Smooth muscle cell (in vitro differentiated cells): ENCODE measurements at regions not wholly inside any gene's neighbourhood (a gene's known extent, or its start where the extent isn't known, plus 50 kb on each side); places are given as distances from the start of the nearest gene placed in this dataset.

Experiments used
- DNase-seq: peaks from one replicate; lab custom pipeline; 2025; ENCODE audit not compliant: unreplicated experiment; lab: John Stamatoyannopoulos, UW
- H2AFZ ChIP-seq: fragments of 200-600 bp; sonication (generic); 2 replicates; pipeline ENCODE4 v1.6.0; 2016; ENCODE audit warnings: antibody characterized with exemption, low read depth, mild to moderate bottlenecking
- H3F3A ChIP-seq: fragments of 200-600 bp; sonication (generic); 2 replicates; pipeline ENCODE4 v1.6.0; 2017; ENCODE audit warnings: antibody characterized with exemption, low read depth
- H3K27ac ChIP-seq: fragments of 200-600 bp; sonication (generic); 2 replicates; pipeline ENCODE4 v1.5.1; 2016; ENCODE audit warnings: low read depth, mild to moderate bottlenecking
- H3K27me3 ChIP-seq: fragments of 200-600 bp; sonication (generic); 2 replicates; pipeline ENCODE4 v1.6.1; 2016; ENCODE audit warnings: low read depth, mild to moderate bottlenecking
- H3K36me3 ChIP-seq: fragments of 200-600 bp; sonication (generic); 2 replicates; pipeline ENCODE4 v1.5.1; 2016; ENCODE audit warnings: low read depth
- H3K4me1 ChIP-seq: fragments of 200-600 bp; sonication (generic); 2 replicates; pipeline ENCODE4 v1.5.1; 2016; ENCODE audit warnings: low read depth
- H3K4me2 ChIP-seq: fragments of 200-600 bp; sonication (generic); 2 replicates; pipeline ENCODE4 v1.6.0; 2016; ENCODE audit warnings: mild to moderate bottlenecking
- H3K4me3 ChIP-seq: fragments of 200-600 bp; sonication (generic); 2 replicates; pipeline ENCODE4 v1.5.1; 2016; ENCODE audit warnings: mild to moderate bottlenecking
- H3K79me2 ChIP-seq: fragments of 200-600 bp; sonication (generic); 2 replicates; pipeline ENCODE4 v1.6.0; 2016; ENCODE audit warnings: low read depth, mild to moderate bottlenecking
- H3K9ac ChIP-seq: fragments of 200-600 bp; sonication (generic); 2 replicates; pipeline ENCODE4 v1.6.0; 2016; ENCODE audit warnings: low read depth
- H3K9me3 ChIP-seq: fragments of 200-600 bp; sonication (generic); replicated peaks from 2 replicates; pipeline ENCODE4 v1.5.1; 2016; ENCODE audit warnings: low read depth
- H4K20me1 ChIP-seq: fragments of 200-600 bp; sonication (generic); 2 replicates; pipeline ENCODE4 v1.6.0; 2016; ENCODE audit warnings: low read depth
- WGBS: methylation state at CpG from one replicate; pipeline ENCODE4 v1.1.7; 2016; ENCODE audit warnings: low lambda C conversion rate; 5-methylcytosine and 5-hydroxymethylcytosine counted together
- TF ChIP-seq, protein P1 (sequence below): fragments of 200-600 bp; sonication (generic); IDR thresholded peaks from 2 replicates; pipeline ENCODE4 v1.5.1; 2017; ENCODE audit warnings: borderline replicate concordance, mild to moderate bottlenecking, antibody characterized with exemption; ENCODE audit not compliant: insufficient read depth, poor library complexity, severe bottlenecking

DNA sequence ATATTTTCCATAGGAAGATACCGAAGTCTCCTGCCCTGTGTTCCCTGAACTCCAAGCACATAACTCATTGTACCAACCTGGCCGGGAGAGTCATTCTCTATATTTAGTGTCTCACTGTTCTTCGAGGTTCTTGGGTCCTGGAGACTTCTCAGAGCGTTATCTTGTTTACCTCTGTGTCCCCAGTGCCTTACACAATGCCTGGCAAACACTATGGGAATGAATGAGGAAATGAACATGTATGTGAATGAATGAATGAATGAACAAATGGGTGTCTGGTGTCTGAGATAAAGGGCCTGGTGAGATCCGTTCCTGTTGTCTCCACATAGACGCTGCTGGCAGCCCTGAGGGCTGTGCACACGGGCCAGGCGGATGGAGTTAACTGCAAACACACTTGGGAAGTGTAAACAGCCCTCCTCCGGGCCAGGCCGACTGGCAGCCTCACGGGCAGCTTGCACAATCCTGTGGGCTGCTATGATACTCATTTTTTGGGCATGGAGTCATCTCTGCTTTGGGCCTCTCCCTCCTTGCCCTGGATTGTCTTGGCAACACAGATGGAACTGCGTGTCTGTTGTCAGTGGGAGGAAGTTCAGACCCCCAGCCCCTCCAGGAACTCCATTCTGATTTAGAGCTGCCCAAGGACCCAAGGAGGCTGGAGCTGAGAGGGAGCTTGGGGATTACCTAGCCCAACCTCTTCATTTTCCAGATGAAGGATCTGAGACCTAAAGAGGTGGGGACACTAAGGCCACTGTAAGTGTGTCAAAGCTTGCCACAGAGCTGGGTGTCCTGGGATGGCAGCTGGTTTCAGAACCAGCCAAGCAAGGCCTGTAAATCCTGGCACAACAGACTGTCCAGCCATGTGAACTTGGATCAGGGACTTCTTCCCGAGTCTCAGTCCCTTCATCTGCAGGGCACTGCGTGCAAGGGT lies 124.4 kb downstream of the INHBB start:
- Histone ChIP-seq H3F3A (peaks cover 5% of the 10 kb centered on the region), H4K20me1 (no peaks in the 10 kb centered on the region), H3K27ac (peak overlapping the region; percentile 91), H3K36me3 (no peaks in the 10 kb centered on the region), H2AFZ (peak overlapping the region; percentile 52), H3K9ac (peak overlapping the region; percentile 85), H3K79me2 (no peaks in the 10 kb centered on the region), H3K9me3 (no peaks in the 10 kb centered on the region), H3K27me3 (no peaks in the 10 kb centered on the region), H3K4me1 (peaks cover 7% of the 10 kb centered on the region), H3K4me3 (no peak overlapping the region), H3K4me2 (peak overlapping the region; percentile 32)
- DNase-seq: peak; percentile 39
- TF ChIP-seq, protein P1, sequence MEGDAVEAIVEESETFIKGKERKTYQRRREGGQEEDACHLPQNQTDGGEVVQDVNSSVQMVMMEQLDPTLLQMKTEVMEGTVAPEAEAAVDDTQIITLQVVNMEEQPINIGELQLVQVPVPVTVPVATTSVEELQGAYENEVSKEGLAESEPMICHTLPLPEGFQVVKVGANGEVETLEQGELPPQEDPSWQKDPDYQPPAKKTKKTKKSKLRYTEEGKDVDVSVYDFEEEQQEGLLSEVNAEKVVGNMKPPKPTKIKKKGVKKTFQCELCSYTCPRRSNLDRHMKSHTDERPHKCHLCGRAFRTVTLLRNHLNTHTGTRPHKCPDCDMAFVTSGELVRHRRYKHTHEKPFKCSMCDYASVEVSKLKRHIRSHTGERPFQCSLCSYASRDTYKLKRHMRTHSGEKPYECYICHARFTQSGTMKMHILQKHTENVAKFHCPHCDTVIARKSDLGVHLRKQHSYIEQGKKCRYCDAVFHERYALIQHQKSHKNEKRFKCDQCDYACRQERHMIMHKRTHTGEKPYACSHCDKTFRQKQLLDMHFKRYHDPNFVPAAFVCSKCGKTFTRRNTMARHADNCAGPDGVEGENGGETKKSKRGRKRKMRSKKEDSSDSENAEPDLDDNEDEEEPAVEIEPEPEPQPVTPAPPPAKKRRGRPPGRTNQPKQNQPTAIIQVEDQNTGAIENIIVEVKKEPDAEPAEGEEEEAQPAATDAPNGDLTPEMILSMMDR: no peak
- 39% methylated on average over 14 of the region's 14 CpGs for WGBS

DNA sequence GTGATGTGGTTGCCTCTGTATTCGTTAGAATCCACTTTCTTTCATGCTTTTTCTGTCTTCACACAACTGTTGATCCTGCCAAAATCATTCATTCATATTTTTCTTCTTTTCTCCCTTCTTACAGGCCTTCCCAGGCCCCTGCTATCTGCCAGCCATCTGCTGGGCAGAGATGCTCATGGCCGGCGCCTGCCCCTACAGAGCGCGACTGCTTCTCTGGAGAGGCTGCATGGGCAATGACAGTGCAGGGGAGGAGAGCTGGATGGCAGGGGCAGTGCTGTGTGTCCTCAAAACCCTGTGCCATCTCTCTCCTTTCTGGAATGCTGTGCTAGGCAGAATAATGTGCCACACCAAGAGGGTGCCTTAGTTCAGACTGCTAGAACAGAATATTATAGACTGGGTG lies 125.2 kb downstream of the INHBB start:
- no peak overlapping the region for H2AFZ ChIP-seq
- 87% methylated on average over 5 of the region's 5 CpGs for WGBS

DNA sequence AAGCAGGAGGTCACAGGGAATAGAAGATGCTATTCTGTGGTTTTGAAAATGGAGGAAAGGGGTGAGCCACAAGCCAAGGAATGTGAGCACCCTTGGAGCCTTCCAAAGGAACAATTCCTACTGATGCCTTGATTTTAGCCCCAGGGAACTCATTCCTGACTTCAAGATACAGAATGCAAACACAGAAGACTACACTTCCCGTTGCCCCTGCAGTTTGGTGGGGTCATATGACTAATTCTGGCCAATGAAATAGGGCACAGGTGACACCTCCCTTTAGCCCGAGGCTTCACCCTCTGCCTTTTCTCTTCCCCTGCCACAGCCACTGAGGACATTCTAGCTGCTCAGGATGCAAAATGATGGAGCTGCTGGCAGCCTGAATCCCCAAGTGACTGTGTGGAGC lies 126.1 kb downstream of the INHBB start:
- H3K36me3 ChIP-seq: no peaks in the 10 kb centered on the region
- WGBS: 47% methylated on average over 2 of the region's 2 CpGs
- H4K20me1 ChIP-seq: no peaks in the 10 kb centered on the region
- DNase-seq: no peak
- TF ChIP-seq, protein P1: no peak
- H3K27me3 ChIP-seq: no peaks in the 10 kb centered on the region
- no peaks in the 10 kb centered on the region for H3K79me2 ChIP-seq
- H3F3A ChIP-seq: peaks cover 5% of the 10 kb centered on the region
- no peaks in the 10 kb centered on the region for H3K9me3 ChIP-seq
- H3K4me1 ChIP-seq: no peaks in the 10 kb centered on the region
- H3K4me2 ChIP-seq: no peak overlapping the region
- H3K9ac ChIP-seq: no peak overlapping the region
- no peak overlapping the region for H3K4me3 ChIP-seq
- no peak overlapping the region for H2AFZ ChIP-seq
- H3K27ac ChIP-seq: no peak overlapping the region

More for the DNA sequence above, 125.2 kb downstream of the INHBB start:
- peaks cover 5% of the 10 kb centered on the region for H3F3A ChIP-seq
- no peaks in the 10 kb centered on the region for H4K20me1 ChIP-seq
- no peaks in the 10 kb centered on the region for H3K27me3 ChIP-seq
- H3K4me3 ChIP-seq: no peak overlapping the region
- H3K9ac ChIP-seq: peak overlapping the region; percentile 85
- DNase-seq: no peak
- H3K36me3 ChIP-seq: no peaks in the 10 kb centered on the region
- no peaks in the 10 kb centered on the region for H3K79me2 ChIP-seq
- peak overlapping the region; percentile 32 for H3K4me2 ChIP-seq
- TF ChIP-seq, protein P1: no peak
- H3K4me1 ChIP-seq: peaks cover 1% of the 10 kb centered on the region
- peak overlapping the region; percentile 91 for H3K27ac ChIP-seq
- no peaks in the 10 kb centered on the region for H3K9me3 ChIP-seq
